ENCODE measurements at regions not wholly inside any gene's neighbourhood (a gene's known extent, or its start where the extent isn't known, plus 50 kb on each side); places are given as distances from the start of the nearest gene placed in this dataset.

GRCh38 chr9:16157216-16157615 lies 604.4 kb downstream of the CCDC171 start:
- Histone ChIP-seq H3K27me3 (replicated peaks; ENCODE audit: control insufficient read depth, insufficient read depth, low read length) (no peaks in the 10 kb centered on the region), H3K4me1 (no peaks in the 10 kb centered on the region), H3K4me3 (ENCODE audit: low read depth, low read length) (no peak overlapping the region), H3K36me3 (ENCODE audit: control insufficient read depth, insufficient read depth, low read length) (no peaks in the 10 kb centered on the region), H3K9me3 (no peaks in the 10 kb centered on the region)
- BruUV-seq (replicated peaks) = no TSS peak
- Mint-ChIP-seq H3K4me3 (ENCODE audit: unreplicated experiment) (no peak overlapping the region), H3K27me3 (ENCODE audit: insufficient read depth, unreplicated experiment) (peaks cover 5% of the 10 kb centered on the region), H3K4me1 (ENCODE audit: low read depth, unreplicated experiment) (no peaks in the 10 kb centered on the region), H3K27ac (ENCODE audit: unreplicated experiment) (no peak overlapping the region), H3K9me3 (ENCODE audit: unreplicated experiment) (peaks cover 9% of the 10 kb centered on the region), H3K36me3 (ENCODE audit: insufficient read depth, unreplicated experiment) (no peaks in the 10 kb centered on the region)
- DNase-seq = no peak
- CTCF ChIA-PET = no interaction called here
- POLR2A ChIA-PET = no interaction called here
- TF ChIP-seq, protein P1, sequence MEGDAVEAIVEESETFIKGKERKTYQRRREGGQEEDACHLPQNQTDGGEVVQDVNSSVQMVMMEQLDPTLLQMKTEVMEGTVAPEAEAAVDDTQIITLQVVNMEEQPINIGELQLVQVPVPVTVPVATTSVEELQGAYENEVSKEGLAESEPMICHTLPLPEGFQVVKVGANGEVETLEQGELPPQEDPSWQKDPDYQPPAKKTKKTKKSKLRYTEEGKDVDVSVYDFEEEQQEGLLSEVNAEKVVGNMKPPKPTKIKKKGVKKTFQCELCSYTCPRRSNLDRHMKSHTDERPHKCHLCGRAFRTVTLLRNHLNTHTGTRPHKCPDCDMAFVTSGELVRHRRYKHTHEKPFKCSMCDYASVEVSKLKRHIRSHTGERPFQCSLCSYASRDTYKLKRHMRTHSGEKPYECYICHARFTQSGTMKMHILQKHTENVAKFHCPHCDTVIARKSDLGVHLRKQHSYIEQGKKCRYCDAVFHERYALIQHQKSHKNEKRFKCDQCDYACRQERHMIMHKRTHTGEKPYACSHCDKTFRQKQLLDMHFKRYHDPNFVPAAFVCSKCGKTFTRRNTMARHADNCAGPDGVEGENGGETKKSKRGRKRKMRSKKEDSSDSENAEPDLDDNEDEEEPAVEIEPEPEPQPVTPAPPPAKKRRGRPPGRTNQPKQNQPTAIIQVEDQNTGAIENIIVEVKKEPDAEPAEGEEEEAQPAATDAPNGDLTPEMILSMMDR (IDR thresholded peaks at IDR 0.05; ENCODE audit: insufficient read depth in 1 of 2, low read depth in 1 of 2, low read length in 1 of 2, severe bottlenecking in 1 of 2, unreplicated experiment in 1 of 2) = no peak
- intact Hi-C loops (cut with micrococcal nuclease; ENCODE audit: unreplicated experiment) = no loop called here

GRCh38 chr9:16157651-16158050 lies 604.8 kb downstream of the CCDC171 start:
- TF ChIP-seq, protein P1 (IDR thresholded peaks at IDR 0.05; ENCODE audit: insufficient read depth in 1 of 2, low read depth in 1 of 2, low read length in 1 of 2, severe bottlenecking in 1 of 2, unreplicated experiment in 1 of 2) = no peak
- POLR2A ChIA-PET = no interaction called here
- Mint-ChIP-seq H3K36me3 (ENCODE audit: insufficient read depth, unreplicated experiment) (no peaks in the 10 kb centered on the region), H3K4me1 (ENCODE audit: low read depth, unreplicated experiment) (no peaks in the 10 kb centered on the region), H3K4me3 (ENCODE audit: unreplicated experiment) (no peak overlapping the region), H3K27ac (ENCODE audit: unreplicated experiment) (no peak overlapping the region), H3K9me3 (ENCODE audit: unreplicated experiment) (peaks cover 9% of the 10 kb centered on the region), H3K27me3 (ENCODE audit: insufficient read depth, unreplicated experiment) (peaks cover 5% of the 10 kb centered on the region)
- Histone ChIP-seq H3K4me1 (no peaks in the 10 kb centered on the region), H3K36me3 (ENCODE audit: control insufficient read depth, insufficient read depth, low read length) (no peaks in the 10 kb centered on the region), H3K27me3 (replicated peaks; ENCODE audit: control insufficient read depth, insufficient read depth, low read length) (no peaks in the 10 kb centered on the region), H3K9me3 (no peaks in the 10 kb centered on the region), H3K4me3 (ENCODE audit: low read depth, low read length) (no peak overlapping the region)
- no peak for DNase-seq
- intact Hi-C loops (cut with micrococcal nuclease; ENCODE audit: unreplicated experiment) = no loop called here
- CTCF ChIA-PET = no interaction called here
- no TSS peak for BruUV-seq (replicated peaks)

GRCh38 chr9:16158093-16158492 lies 605.2 kb downstream of the CCDC171 start:
- ChIA-PET POLR2A (no interaction called here), CTCF (no interaction called here)
- Histone ChIP-seq H3K36me3 (ENCODE audit: control insufficient read depth, insufficient read depth, low read length) (no peaks in the 10 kb centered on the region), H3K4me3 (ENCODE audit: low read depth, low read length) (no peak overlapping the region), H3K9me3 (no peaks in the 10 kb centered on the region), H3K4me1 (no peaks in the 10 kb centered on the region), H3K27me3 (replicated peaks; ENCODE audit: control insufficient read depth, insufficient read depth, low read length) (no peaks in the 10 kb centered on the region)
- Mint-ChIP-seq H3K9me3 (ENCODE audit: unreplicated experiment) (peaks cover 9% of the 10 kb centered on the region), H3K4me3 (ENCODE audit: unreplicated experiment) (no peak overlapping the region), H3K36me3 (ENCODE audit: insufficient read depth, unreplicated experiment) (no peaks in the 10 kb centered on the region), H3K27ac (ENCODE audit: unreplicated experiment) (no peak overlapping the region), H3K27me3 (ENCODE audit: insufficient read depth, unreplicated experiment) (peaks cover 9% of the 10 kb centered on the region), H3K4me1 (ENCODE audit: low read depth, unreplicated experiment) (no peaks in the 10 kb centered on the region)
- intact Hi-C loops (cut with micrococcal nuclease; ENCODE audit: unreplicated experiment) = no loop called here
- no peak for DNase-seq
- BruUV-seq (replicated peaks) = no TSS peak
- TF ChIP-seq, protein P1 (IDR thresholded peaks at IDR 0.05; ENCODE audit: insufficient read depth in 1 of 2, low read depth in 1 of 2, low read length in 1 of 2, severe bottlenecking in 1 of 2, unreplicated experiment in 1 of 2) = no peak

Measured in Caco-2 (cell line).